Left cardiac atrium (tissue), 4 donors: ENCODE measurements at regions not wholly inside any gene's neighbourhood (a gene's known extent, or its start where the extent isn't known, plus 50 kb on each side); places are given as distances from the start of the nearest gene placed in this dataset.

Source experiments
- ATAC-seq, 2 donors: fragments of 200-7000 bp; cut with Tn5 transposase; one replicate each; pipeline ENCODE4 v1.9.1; 2020; ENCODE audit warnings: mild to moderate bottlenecking in 2 of 2, moderate library complexity in 2 of 2
- DNase-seq: peaks from one replicate; pipeline ENCODE4 v3.0.0-alpha.2; 2020
- intact Hi-C, 2 donors: fragments of 100-400 bp; cut with DNase I; formaldehyde crosslinking; loops; one replicate each; pipeline versions ENCODE4 v1.14.1 to v1.15.1; 2022 to 2023
- donor health status: DM: no; HTN: yes; CAD: no.
- donor health status: DM: no; HTN: yes; CAD: no; lungs with severe emphysema.
- donor health status: DM: yes; HTN: yes; CAD: no.
- donor health status: Dilated cardiomyopathy.

DNA sequence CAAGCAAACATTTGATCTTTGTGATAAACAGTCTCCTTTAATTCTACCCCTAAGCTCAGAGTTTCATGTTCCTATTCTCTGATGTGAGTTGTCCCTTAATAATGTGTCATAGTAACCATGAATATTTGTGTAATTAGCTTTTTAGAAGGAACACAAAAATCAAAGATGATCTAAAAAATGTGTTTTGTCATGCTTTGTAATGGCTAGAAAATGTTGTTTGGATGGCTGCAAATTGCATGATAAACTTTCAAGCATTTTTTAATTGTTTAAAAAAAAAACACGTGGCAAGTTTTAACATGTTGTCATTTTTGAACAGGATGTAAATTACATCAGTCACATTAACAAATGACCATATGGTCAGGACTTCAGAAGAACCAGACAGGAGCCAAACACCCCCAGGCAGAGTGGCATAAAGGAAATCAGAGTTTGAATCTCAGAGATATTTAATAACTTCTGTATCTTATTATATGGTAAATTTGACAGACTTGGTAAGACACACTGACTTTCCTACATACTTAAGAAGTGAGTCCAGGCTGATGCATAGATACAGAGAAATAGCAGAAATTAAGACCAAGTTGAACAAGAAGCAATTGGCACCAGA, 223.9 kb upstream of the VEGFC start:
- intact Hi-C loops = no loop called here
- ATAC-seq (no peak), DNase-seq (no peak)

DNA sequence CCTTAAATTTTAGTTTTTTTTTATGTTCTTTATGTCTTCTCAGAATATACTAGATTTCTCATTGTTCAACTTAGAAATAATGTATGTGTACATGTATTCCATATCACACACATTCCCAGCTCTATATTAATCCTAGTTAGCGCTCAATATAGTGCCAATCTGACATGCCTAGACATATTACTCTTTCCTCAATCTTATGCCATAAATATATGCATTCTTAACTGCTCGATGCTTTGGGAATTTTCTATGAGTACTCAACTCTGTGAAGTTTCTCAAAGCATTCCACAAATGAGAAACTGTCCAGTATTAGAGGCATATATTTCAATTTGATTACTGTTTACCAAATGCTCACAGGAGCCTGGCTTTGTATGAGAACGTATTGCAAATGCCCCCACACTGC, 231.2 kb upstream of the VEGFC start:
- intact Hi-C loops = no loop called here
- DNase-seq (no peak), ATAC-seq (no peak)

DNA sequence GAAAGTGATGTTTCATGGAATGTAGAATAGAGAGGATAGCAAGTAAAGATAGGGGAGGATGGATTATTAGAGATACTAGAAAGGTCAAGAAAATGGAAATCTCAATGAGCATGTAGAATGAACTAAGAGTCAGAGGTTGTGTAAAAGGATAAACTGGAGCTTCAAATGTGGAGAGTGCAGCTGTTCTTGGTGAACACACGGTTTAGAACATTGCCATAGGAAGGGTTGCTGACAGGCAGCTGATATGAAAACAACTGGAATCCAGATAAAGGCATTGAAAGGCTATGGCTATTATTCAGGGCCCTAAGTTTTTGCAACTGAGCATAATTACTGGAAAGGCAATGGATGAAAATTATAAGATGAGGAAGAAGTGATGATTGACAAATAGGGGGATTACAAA, 239.6 kb upstream of the VEGFC start:
- intact Hi-C loops = no loop called here
- DNase-seq (no peak), ATAC-seq (no peak)

DNA sequence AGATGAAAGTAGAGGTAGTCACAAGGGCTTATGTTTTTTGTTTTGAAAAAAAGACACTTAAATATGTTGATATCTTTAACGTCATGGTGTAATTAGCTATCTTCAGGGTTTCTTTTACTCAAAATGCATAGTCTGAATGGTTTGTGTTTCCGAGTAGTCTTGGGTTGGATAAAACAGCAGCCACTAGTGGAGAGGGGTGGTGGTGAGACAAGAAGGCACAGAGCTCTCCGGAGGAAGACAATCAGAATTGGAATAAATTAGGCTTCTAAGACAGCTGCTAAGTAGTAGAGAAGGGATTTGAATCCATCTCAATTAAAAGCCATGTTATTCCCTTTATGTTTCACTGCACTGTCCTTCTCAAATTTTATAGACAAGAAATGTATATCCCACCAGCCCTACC, 240.4 kb upstream of the VEGFC start:
- intact Hi-C loops = no loop called here

DNA sequence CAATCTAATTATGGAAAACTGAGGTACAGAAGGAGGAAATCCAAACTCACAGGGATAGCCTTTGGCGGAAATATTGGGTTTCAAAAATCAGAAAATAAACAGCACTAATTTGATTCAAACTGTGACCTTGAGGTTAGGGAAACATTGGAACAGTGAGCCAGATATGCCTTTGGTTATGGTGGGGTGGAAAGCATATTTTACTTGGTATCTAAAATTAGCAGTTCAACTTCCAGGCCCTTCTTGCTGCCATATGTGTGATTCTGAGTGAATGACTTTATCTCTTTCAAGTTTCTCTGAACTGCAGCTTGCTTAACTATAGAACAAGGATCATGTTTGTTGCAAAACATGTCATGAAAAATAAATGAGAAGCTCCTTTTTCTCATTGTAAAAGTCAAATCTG, 240.9 kb upstream of the VEGFC start:
- no peak for ATAC-seq

More for the DNA sequence above, 240.4 kb upstream of the VEGFC start:
- DNase-seq (no peak), ATAC-seq (no peak)

DNA sequence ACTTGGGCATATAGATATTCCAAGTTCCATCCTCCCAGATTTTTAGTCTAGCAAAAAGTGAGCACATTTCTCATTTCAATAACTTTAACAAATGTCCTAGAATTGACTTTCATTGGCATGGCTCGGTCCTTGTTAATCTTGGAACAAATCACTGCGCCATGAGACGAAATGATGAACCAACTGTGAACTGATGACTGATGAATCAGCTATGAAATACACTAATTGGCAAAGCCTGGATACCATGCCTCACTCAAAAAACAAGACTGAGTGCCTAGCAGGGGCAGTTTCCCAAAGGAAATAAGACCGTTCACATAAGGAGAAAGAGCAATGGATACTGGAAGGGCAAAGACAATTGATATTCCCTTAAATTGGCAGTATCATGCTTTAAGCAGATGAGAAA, 248.6 kb upstream of the VEGFC start:
- DNase-seq = no peak
- intact Hi-C loops = loop anchor here in 1 of 2 donors (10.0 kb wide), 1 partner anchor 657 kb away; no protein-coding TSS in a partner anchor
- no peak for ATAC-seq

More for the DNA sequence above, 240.9 kb upstream of the VEGFC start:
- DNase-seq = no peak
- intact Hi-C loops = no loop called here

DNA sequence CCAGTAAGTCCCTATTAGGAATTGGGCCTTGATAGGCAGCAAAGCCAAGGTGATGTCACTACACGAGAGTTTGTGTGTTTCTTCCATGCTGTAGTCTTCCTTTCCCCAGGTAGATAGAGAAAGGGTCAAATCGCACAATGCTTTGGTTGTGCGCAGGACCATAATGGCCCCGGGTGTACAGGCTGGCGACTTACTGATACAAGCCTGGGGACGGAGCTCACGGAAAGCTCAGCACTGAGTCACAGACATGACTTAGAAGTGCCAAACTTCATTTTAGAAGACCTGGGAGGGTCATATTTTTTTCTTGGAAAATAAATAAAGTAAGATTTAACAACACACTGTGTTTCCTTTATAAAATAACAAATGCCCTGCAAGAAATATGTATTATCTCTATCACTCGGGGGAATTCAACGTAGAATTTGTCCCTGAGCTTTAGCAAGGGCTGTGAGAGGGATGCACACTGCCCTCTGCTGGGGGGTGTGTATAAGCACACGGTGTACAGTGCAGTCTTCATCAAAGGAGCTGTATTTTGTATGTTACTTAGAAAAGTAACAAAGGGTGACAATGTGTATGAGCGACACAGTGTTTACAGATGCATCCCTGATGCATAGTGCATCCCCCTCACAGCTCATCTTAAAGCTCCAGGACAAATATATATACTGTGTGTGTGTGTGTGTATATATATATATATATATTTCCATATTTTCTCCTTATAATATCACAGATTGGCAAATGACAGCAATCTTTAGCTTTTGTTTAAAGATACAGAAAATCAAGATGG, 254.5 kb upstream of the VEGFC start:
- ATAC-seq (peak; percentile 77 to 87), DNase-seq (peak; percentile 52)
- intact Hi-C loops = loop anchor here in 1 of 2 donors (10.0 kb wide), 1 partner anchor 662 kb away; no protein-coding TSS in a partner anchor

DNA sequence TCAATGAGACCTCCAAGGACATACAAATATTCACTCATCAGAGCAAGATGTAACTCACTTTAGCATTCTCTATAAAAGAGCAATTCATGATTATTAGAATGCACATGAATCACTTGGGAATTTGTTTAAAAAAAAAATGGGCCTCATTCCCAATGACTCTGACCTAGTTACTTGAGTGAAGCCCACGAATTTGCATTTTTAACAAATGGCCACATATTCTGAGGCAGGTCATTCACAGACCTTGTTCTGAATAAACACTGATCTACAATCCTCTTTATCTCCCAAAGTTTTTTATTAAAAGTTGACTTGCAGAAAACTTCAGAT, 255.1 kb upstream of the VEGFC start:
- ATAC-seq = no peak
- intact Hi-C loops = loop anchor here (2.0 to 10.0 kb wide), 2 partner anchors 663 to 669 kb away; no protein-coding TSS in a partner anchor
- DNase-seq = no peak

DNA sequence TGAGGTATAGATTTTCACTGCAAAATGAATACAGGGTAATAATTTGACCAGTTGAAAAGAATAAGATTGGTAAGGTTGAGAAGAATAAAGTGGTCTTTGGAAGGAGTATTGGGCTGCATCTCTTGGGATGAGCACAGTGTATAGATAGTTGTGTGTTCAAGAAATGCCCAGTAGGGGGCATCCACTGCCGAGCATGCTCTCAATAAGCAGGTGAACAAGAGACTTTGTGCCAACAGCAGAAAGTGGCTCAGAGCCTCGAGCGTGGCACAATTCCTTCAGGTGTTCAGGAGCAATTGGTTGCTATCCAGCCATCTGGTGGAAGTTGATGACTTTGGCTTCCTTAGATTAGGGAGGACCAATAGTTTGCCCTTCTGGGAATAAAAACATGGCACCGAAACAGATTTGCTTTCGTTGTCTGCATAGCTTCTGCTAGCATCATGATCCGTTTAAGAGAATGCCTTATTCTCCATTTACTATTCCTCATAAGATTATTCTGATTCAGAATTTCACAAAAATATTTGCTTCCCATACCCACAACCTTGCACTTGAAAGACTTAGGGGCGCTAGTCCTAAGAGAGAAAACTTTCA, 258.1 kb upstream of the NEIL3 start:
- no peak for ATAC-seq
- intact Hi-C loops = loop anchor here in 1 of 2 donors (10.0 kb wide), 1 partner anchor 487 kb away; no protein-coding TSS in a partner anchor

DNA sequence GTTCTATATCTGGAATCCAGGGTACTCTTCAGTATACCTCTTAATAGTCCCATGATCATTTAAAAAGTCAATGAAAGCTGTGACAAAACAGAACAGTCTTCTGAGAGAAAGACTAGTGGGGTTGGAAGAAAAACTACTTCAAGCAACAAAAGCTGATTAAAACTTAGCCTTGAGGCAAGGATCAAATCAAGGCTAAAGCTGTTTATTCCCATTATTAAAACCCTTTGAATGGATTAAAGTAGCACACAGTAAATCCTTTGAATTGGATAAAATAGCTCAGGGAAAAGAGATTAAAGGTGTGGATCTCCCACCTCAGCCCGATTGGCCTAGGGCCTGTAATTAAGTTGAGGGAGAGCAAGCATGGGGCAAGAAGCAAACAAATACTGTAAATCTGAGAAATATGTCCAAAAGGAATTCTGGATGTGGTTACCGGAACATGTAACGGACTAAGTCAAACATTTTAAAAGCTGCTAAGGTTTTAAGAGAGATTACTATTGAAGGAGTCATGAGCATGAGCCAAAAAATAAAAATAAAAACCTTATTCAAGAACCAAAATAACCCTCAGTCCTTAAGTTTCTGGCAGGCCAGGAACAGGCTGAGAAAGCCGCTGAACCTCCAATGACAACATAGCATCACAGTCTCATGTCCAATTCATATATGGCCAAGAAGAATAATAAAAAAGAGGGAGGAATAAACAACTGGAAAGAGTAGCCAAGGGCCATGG, 257.3 kb upstream of the NEIL3 start:
- no peak for ATAC-seq
- DNase-seq = no peak
- intact Hi-C loops = loop anchor here in 1 of 2 donors (10.0 kb wide), 1 partner anchor 488 kb away; no protein-coding TSS in a partner anchor

More for the DNA sequence above, 258.1 kb upstream of the NEIL3 start:
- DNase-seq = no peak

DNA sequence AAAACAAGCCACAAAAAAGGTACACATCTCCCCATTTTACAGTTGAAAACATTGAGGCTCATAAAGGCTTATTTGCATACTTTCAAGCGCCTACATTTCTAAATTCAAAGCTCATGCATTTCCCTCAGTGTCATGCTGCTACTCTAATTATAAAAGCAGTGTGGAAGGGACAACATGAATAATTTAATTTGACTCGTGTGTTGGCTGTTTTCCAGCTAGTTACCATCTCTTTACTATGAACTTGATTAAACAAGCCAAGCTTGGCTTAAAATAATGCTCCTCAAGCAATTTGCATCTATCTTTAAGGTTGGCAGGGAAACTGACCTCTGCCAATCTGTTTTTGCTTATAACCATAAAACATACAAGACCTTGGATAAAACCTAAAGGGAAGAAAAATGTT, 252.5 kb upstream of the NEIL3 start:
- DNase-seq = no peak
- ATAC-seq = no peak
- intact Hi-C loops = loop anchor here in 1 of 2 donors (10.0 kb wide), 1 partner anchor 492 kb away; no protein-coding TSS in a partner anchor

DNA sequence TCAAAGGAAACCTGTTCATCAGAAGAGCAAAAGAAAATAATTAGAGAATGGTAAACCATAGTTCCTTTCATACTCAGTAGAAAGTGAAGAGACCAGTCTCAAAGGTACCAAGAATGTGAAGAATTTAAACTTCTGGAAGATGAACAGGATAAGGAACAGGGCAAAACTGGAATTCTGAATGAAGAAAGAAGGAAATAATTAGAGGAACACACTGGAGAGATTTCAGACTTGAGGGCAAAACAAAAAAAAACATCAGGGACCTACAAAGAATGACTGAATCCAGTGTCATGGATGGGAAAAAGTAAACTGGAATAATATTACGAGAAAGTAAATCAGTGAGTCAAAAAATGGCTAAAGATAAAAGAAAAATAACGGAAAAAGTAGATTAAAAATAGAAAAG, 245.6 kb upstream of the NEIL3 start:
- DNase-seq = no peak
- ATAC-seq = no peak
- intact Hi-C loops = no loop called here

DNA sequence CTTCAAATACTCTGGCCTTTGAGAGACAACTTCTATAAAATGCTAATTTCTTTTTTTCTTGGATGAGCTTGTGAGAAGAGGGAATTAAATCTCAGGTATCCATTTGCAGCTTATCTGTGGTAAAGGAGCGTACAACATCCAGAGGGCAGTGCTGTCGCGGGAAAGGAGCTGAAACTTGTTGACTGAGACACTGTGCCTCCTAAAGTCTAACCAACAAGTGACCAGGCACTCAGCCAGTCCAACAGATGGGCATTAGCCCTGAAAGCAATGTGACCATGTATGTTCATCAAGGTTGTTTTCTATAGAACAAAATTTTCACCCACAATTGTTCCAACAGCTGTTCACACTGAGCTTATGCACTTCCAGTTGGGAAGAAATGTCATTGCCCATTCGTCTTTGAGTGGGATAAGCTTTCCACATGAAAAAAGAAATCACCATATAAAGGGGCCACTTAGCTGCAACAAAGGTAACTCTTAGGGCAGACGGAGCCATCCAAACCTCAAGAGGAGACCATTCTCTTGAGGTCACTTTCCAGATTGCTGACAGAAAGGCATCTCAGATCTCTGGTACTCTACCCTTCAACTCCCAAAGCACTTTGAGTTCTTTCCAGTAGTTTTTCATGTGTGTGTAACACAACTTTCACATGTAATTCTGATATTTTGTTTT, 244.8 kb upstream of the NEIL3 start:
- no peak for ATAC-seq
- no peak for DNase-seq
- intact Hi-C loops = no loop called here

DNA sequence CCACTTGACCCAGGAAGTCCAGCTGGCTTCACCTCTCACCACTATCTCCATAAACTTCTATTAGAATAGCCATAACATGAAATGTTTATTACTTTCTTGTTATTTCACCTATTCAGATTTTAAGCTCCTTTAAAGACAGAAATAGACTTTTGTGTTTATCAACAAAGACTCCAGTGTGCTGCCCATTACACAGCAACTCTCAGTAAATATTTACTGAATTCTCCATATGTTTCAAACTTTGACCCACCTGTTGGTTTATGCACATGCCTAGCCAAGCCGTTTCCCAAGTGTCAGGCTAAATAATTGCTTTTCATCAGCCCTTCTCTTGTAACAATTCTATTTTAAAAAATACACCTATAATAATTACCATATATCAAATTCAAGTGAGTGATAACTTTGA, 242.9 kb upstream of the NEIL3 start:
- ATAC-seq (no peak), DNase-seq (no peak)
- intact Hi-C loops = no loop called here

DNA sequence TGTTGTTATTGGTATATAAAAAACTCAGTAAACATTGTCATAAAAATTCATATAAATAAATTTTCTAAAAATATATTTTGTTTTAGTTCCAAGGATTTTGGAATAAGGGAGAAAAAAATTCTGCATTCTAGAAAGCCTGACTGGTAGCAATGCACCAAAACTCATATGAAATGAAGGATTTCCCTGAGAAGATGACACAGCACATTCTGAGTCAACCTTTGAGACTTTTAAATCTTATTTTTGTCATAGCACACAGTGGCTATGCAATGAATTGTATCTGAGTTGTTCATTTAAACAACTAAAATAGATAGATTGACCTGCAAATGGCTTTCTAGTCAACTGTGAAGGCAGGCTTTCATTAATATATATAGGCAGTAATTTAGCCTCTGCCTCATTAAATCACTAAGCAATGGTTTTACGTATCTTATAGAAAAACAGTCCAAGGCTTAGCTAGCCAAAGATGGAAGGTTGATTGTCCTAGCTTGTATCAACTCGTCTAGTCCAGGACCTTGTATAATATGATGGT, 239.1 kb upstream of the NEIL3 start:
- intact Hi-C loops = no loop called here
- DNase-seq (no peak), ATAC-seq (no peak)

DNA sequence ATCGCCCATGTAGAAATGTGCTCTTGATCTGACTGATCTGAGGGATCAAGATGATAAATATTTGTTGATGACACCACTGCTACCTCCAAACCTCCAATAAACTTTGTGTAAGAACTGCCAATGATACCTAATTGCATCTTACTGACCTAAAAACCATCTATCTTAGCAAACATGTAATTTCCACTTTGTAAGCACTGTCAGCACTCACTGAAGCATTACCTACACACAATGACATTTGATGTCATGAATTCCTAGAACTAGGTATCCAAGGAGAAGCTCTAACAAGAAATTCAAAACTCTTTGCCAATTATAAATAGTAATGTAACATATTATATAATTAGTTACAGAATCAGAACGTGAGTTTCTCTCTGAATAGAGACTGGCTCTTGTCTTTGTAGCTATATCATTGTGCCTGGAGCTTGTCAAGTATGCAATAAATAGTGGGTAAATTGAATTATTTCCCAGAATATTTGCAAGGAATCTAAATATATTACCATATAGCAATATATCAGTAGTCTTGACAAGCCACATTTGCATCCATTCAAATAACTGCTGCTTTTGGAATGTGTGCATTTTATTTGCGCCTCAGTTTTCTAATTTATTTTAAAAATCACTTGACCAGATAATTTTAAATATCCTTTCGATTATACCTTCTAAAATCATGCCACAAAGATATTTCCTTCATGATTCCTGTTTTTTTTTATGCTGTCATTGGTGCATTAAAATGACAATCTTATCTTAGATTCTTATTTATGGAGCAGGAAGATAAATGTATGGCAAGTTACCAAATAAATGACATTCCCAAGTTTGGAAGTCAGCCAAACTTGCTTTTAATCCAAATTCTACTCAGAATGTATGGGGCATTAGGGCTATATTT, 232.3 kb upstream of the NEIL3 start:
- intact Hi-C loops = no loop called here

DNA sequence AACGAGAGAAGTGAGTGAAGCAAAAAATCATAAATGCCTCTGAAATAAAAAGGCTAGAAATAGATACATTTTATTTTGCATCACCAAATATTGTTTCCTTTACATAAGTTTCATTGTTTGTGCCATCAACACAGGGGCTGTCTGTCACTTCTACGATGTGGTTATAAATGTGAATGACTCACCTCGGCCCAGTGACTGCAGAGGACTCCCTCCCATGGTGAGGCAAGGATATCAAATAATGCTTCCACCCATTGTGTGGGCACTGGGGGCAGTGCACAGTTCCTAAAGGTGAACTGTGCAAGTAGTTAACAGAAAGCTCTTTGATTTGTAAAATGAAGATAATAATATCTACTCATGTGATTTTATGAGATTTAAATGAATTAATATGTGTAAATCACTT, 230.3 kb upstream of the NEIL3 start:
- DNase-seq (no peak), ATAC-seq (no peak)
- intact Hi-C loops = no loop called here

More for the DNA sequence above, 232.3 kb upstream of the NEIL3 start:
- DNase-seq (no peak), ATAC-seq (no peak)

DNA sequence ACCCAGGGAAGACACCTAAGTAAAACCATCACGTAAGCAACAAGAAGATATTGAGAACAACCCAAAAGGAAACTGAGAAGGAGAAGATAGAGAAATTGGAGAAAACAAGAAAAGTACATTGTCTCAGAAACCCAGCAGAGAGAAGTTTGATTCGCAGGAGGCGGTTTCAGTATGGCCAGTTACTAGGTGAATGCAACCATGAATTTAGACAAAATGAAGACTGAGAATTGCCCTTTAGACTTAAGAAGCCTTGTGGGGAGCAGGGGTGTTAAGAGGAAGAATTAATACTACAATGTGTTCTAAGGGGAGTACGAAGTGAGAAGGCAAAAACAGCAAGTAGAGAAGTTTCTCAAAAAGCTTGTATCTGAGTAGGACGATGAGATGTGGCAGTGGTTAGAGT, 229.3 kb upstream of the NEIL3 start:
- DNase-seq (no peak), ATAC-seq (no peak)
- intact Hi-C loops = no loop called here
